ENCODE measurements at regions not wholly inside any gene's neighbourhood (a gene's known extent, or its start where the extent isn't known, plus 50 kb on each side); places are given as distances from the start of the nearest gene placed in this dataset.

DNA sequence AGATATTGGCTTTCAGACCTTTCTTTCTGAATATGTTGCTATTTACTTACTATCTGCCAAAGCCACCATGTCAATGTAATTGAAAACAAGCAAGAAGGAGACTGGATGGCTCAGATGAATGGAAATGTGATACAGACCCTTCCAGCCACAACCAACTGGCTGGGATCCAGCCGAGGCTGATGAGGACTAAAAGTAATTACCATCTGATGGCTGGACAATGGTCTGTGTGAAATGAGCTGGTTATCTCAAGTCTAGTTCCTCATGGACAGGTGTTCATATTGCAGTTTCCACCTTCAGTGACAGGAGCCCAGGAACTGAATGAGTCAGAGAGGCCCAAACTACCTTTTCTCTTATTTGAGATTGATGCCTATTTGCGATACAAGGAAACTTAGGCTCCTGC, 267.5 kb downstream of the GATA3 start:
- H3K27ac ChIP-seq (replicated peaks) = no peak overlapping the region
- TF ChIP-seq REST (IDR thresholded peaks at IDR 0.05; ENCODE audit: insufficient replicate concordance, low read depth) = no peak
- no peak for TF ChIP-seq CTCF (IDR thresholded peaks at IDR 0.05; ENCODE audit: insufficient read depth, low read length)
- no peak for TF ChIP-seq GABPA (IDR thresholded peaks at IDR 0.05; ENCODE audit: low read depth)
- no peak for TF ChIP-seq POLR2AphosphoS5 (IDR thresholded peaks at IDR 0.05; ENCODE audit: low read depth)
- TF ChIP-seq SPI1 (IDR thresholded peaks at IDR 0.05; ENCODE audit: borderline replicate concordance, low read depth) = no peak
- H3K4me3 ChIP-seq (replicated peaks; ENCODE audit: insufficient read depth, low read length) = no peak overlapping the region
- H3K27me3 ChIP-seq (ENCODE audit: insufficient read depth, poor library complexity, severe bottlenecking) = no peaks in the 10 kb centered on the region
- DNase-seq (ENCODE audit: low read depth in 1 of 2, low spot score in 1 of 2) = no peak

- H3K27me3 ChIP-seq (ENCODE audit: insufficient read depth, poor library complexity, severe bottlenecking) = no peaks in the 10 kb centered on the region
- DNase-seq (ENCODE audit: low read depth in 1 of 2, low spot score in 1 of 2) = no peak
- H3K4me3 ChIP-seq (replicated peaks; ENCODE audit: insufficient read depth, low read length) = no peak overlapping the region
- TF ChIP-seq REST (IDR thresholded peaks at IDR 0.05; ENCODE audit: insufficient replicate concordance, low read depth) (no peak), CTCF (IDR thresholded peaks at IDR 0.05; ENCODE audit: insufficient read depth, low read length) (no peak), SPI1 (IDR thresholded peaks at IDR 0.05; ENCODE audit: borderline replicate concordance, low read depth) (no peak), GABPA (IDR thresholded peaks at IDR 0.05; ENCODE audit: low read depth) (no peak), POLR2AphosphoS5 (IDR thresholded peaks at IDR 0.05; ENCODE audit: low read depth) (no peak)
- no peak overlapping the region for H3K27ac ChIP-seq (replicated peaks)
These were observed 269.1 kb downstream of the GATA3 start for GRCh38 chr10:8323428-8324054.

DNA sequence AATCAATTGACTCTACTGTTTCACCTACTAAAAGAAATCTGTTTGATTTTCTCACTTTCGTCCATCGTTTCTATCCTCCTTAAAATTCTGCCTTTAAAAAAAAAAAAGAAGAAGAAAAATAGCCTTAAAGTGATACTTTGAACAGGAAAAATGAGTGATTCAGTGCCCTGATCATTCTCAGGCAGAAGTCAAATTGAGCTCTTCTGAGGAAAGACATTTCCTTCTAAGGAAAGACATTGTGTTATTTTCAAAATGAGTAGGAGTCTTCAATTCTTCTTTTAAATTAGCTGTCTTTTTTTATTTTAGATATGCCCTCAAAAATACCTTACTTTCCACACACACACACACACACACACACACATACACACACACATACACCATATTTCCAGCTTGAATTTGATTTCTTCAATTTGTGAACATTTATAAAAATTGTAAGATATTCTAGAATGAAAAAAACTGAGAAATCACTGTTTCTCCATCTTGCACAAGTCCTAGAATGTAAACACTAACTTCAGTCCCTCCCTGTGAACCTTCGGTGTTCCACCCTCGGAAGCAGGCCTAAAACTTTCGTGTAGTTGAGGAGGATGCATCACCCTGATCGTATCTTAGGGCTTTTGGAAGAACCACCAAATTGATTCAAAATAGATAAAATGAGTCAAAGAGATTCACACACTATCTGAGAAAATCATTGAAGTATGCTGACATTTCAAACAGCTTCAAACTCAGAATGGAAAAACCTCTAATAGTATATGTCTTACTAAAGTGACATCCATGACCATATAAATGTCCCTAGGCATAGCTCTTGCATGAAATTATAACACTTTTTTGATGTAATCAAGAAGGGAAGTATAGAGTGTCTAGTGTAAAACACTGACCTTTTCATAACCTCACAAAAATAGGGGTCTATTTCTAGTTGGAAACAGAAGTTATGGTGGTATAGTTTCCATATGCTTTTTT, 270.8 kb downstream of the GATA3 start:
- Histone ChIP-seq H3K27me3 (ENCODE audit: insufficient read depth, poor library complexity, severe bottlenecking) (no peaks in the 10 kb centered on the region), H3K4me3 (replicated peaks; ENCODE audit: insufficient read depth, low read length) (no peak overlapping the region), H3K27ac (replicated peaks) (no peak overlapping the region)
- DNase-seq (ENCODE audit: low read depth in 1 of 2, low spot score in 1 of 2) = no peak
- TF ChIP-seq SPI1 (IDR thresholded peaks at IDR 0.05; ENCODE audit: borderline replicate concordance, low read depth) = no peak
- TF ChIP-seq CTCF (IDR thresholded peaks at IDR 0.05; ENCODE audit: insufficient read depth, low read length) = no peak
- no peak for TF ChIP-seq POLR2AphosphoS5 (IDR thresholded peaks at IDR 0.05; ENCODE audit: low read depth)
- TF ChIP-seq GABPA (IDR thresholded peaks at IDR 0.05; ENCODE audit: low read depth) = no peak
- TF ChIP-seq REST (IDR thresholded peaks at IDR 0.05; ENCODE audit: insufficient replicate concordance, low read depth) = no peak

All from HL-60 (cell line).